Activated B cell treated with CpG ODN at 0.5 μM for 24 hours (primary cell): ENCODE measurements at regions not wholly inside any gene's neighbourhood (a gene's known extent, or its start where the extent isn't known, plus 50 kb on each side); places are given as distances from the start of the nearest gene placed in this dataset.
"Not testable (repeated sequence)": the region's sequence is repeated elsewhere in the genome, so short reads cannot be mapped to it uniquely, and the experiment has no call there.

Experiments used
- ATAC-seq: fragments of 200-7000 bp; cut with Tn5 transposase; one replicate; pipeline ENCODE4 v1.10.0; 2021; ENCODE audit warnings: low read depth, mild to moderate bottlenecking, moderate library complexity
- CTCF ChIA-PET: fragments of 350-600 bp; sonication (Branson Sonifier 250); formaldehyde crosslinking; loops from one replicate; lab custom pipeline; 2021; ENCODE audit warnings: antibody characterized with exemption; lab: Charles Lee
- POLR2A ChIA-PET: fragments of 350-600 bp; sonication (Branson Sonifier 250); formaldehyde crosslinking; loops from one replicate; lab custom pipeline; 2021; ENCODE audit warnings: antibody characterized with exemption; lab: Charles Lee
- DNase-seq: peaks from one replicate; pipeline ENCODE4 v3.0.0; 2022
- H3K27ac Mint-ChIP-seq: one replicate; pipeline ENCODE4 v1.8.0; 2020; ENCODE audit warnings: mixed read lengths
- H3K27me3 Mint-ChIP-seq: one replicate; pipeline ENCODE4 v1.8.0; 2021; ENCODE audit warnings: mixed read lengths
- H3K36me3 Mint-ChIP-seq: one replicate; pipeline ENCODE4 v1.8.0; 2021; ENCODE audit warnings: low read depth, mixed read lengths
- H3K4me1 Mint-ChIP-seq: one replicate; pipeline ENCODE4 v1.8.0; 2021; ENCODE audit warnings: mixed read lengths
- H3K4me3 Mint-ChIP-seq: one replicate; pipeline ENCODE4 v1.8.0; 2020; ENCODE audit warnings: mild to moderate bottlenecking, mixed read lengths
- H3K9me3 Mint-ChIP-seq: one replicate; pipeline ENCODE4 v1.8.0; 2020; ENCODE audit warnings: mixed read lengths
- CTCF ChIP-seq: fragments of 200-600 bp; IDR thresholded peaks from one replicate; pipeline ENCODE4 v1.8.0; 2022; ENCODE audit warnings: antibody characterized with exemption, mild to moderate bottlenecking
- intact Hi-C: fragments of 100-400 bp; cut with micrococcal nuclease; formaldehyde crosslinking; loops from one replicate; pipeline ENCODE4 v1.15.1; 2024

- Mint-ChIP-seq H3K36me3 (no peaks in the 10 kb centered on the region), H3K27ac (no peak overlapping the region), H3K4me1 (no peaks in the 10 kb centered on the region), H3K9me3 (no peaks in the 10 kb centered on the region), H3K27me3 (peaks cover 18% of the 10 kb centered on the region), H3K4me3 (no peak overlapping the region)
- ATAC-seq (no peak), DNase-seq (no peak)
- ChIA-PET POLR2A (no interaction called here), CTCF (no interaction called here)
- TF ChIP-seq CTCF, result no peak
- intact Hi-C loops, result no loop called here
Observed at GRCh38 chr2:200194746-200195145, 111.7 kb upstream of the SPATS2L start.

- ATAC-seq (no peak), DNase-seq (no peak)
- no peaks in the 10 kb centered on the region for H3K9me3 Mint-ChIP-seq
- no peaks in the 10 kb centered on the region for H3K36me3 Mint-ChIP-seq
- CTCF ChIA-PET, result no interaction called here
- no peak overlapping the region for H3K4me3 Mint-ChIP-seq
- no peaks in the 10 kb centered on the region for H3K4me1 Mint-ChIP-seq
- no peak for TF ChIP-seq CTCF
- no peak overlapping the region for H3K27ac Mint-ChIP-seq
- H3K27me3 Mint-ChIP-seq, result peaks cover 8% of the 10 kb centered on the region
- intact Hi-C loops, result no loop called here
- POLR2A ChIA-PET, result no interaction called here
Observed at GRCh38 chr2:200199005-200199404, 107.5 kb upstream of the SPATS2L start.

- no peak for ATAC-seq
- Mint-ChIP-seq H3K9me3 (no peaks in the 10 kb centered on the region), H3K4me3 (no peak overlapping the region), H3K27ac (no peak overlapping the region), H3K4me1 (no peaks in the 10 kb centered on the region), H3K36me3 (no peaks in the 10 kb centered on the region), H3K27me3 (peaks cover 8% of the 10 kb centered on the region)
- intact Hi-C loops, result no loop called here
- POLR2A ChIA-PET, result no interaction called here
- CTCF ChIA-PET, result no interaction called here
- TF ChIP-seq CTCF, result no peak
- DNase-seq, result no peak
Observed at GRCh38 chr2:200199576-200200263, 106.8 kb upstream of the SPATS2L start.

GRCh38 chr2:200201839-200202238 lies 104.7 kb upstream of the SPATS2L start:
- H3K4me3 Mint-ChIP-seq, POLR2A ChIA-PET, intact Hi-C loops, H3K9me3 Mint-ChIP-seq, CTCF ChIA-PET, H3K4me1 Mint-ChIP-seq, DNase-seq, H3K36me3 Mint-ChIP-seq, ATAC-seq, H3K27ac Mint-ChIP-seq, H3K27me3 Mint-ChIP-seq: not testable (repeated sequence)

- DNase-seq (no peak), ATAC-seq (no peak)
- Mint-ChIP-seq H3K4me1 (no peaks in the 10 kb centered on the region), H3K4me3 (no peak overlapping the region), H3K9me3 (peaks cover 6% of the 10 kb centered on the region), H3K27ac (no peak overlapping the region), H3K27me3 (peaks cover 2% of the 10 kb centered on the region), H3K36me3 (no peaks in the 10 kb centered on the region)
- no peak for TF ChIP-seq CTCF
- POLR2A ChIA-PET, result no interaction called here
- intact Hi-C loops, result no loop called here
- CTCF ChIA-PET, result no interaction called here
Observed at GRCh38 chr2:200203381-200203827, 103.1 kb upstream of the SPATS2L start.

GRCh38 chr2:200208041-200208440 lies 98.5 kb upstream of the SPATS2L start:
- POLR2A ChIA-PET, result no interaction called here
- no peaks in the 10 kb centered on the region for H3K4me1 Mint-ChIP-seq
- intact Hi-C loops, result no loop called here

More at GRCh38 chr2:200208041-200208440, 98.5 kb upstream of the SPATS2L start:
- CTCF ChIA-PET, result no interaction called here
- Mint-ChIP-seq H3K4me3 (no peak overlapping the region), H3K27me3 (peaks cover 2% of the 10 kb centered on the region), H3K27ac (no peak overlapping the region), H3K9me3 (peaks cover 14% of the 10 kb centered on the region), H3K36me3 (no peaks in the 10 kb centered on the region)
- no peak for TF ChIP-seq CTCF
- DNase-seq, result no peak
- no peak for ATAC-seq
